ENCODE measurements at regions not wholly inside any gene's neighbourhood (a gene's known extent, or its start where the extent isn't known, plus 50 kb on each side); places are given as distances from the start of the nearest gene placed in this dataset.

DNA sequence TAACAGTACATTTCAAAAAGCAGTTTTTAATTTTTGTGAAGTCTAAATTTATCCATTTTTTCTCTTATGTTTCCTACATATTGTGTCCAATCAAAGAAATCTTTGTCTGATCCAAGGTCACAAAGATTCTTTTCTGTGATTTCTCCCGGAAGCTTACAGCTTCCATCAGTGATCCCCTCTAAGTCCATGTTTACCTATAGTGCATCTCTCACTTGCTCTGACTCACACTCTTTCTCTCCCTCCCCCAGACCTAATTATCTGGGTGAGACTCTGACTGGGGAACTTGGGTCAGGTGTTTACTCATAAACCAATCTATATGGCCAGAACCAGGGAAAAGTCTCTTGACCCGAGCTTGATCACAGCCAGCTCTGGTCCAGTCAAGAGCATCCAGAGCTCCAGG is 224.4 kb downstream of the SPTSSA start:
- H3K4me2 ChIP-seq = no peak overlapping the region
- H3F3A ChIP-seq (ENCODE audit: low read depth) = no peaks in the 10 kb centered on the region
- H4K20me1 ChIP-seq (ENCODE audit: low read depth) = no peaks in the 10 kb centered on the region
- H3K36me3 Mint-ChIP-seq = no peaks in the 10 kb centered on the region
- H3K27ac ChIP-seq = no peak overlapping the region
- H3K9ac ChIP-seq = no peak overlapping the region
- H3K9me3 Mint-ChIP-seq = peaks cover 2% of the 10 kb centered on the region
- H3K79me2 ChIP-seq (ENCODE audit: low read depth) = no peaks in the 10 kb centered on the region
- no peaks in the 10 kb centered on the region for H3K27me3 ChIP-seq
- H3K4me3 Mint-ChIP-seq = no peak overlapping the region
- no peak overlapping the region for H3K27ac Mint-ChIP-seq
- no peaks in the 10 kb centered on the region for H3K4me1 ChIP-seq
- DNase-seq (ENCODE audit: low spot score) = no peak
- H3K27me3 Mint-ChIP-seq (ENCODE audit: insufficient read depth, low read depth) = no peaks in the 10 kb centered on the region
- no peaks in the 10 kb centered on the region for H3K36me3 ChIP-seq
- H3K4me3 ChIP-seq = no peak overlapping the region
- H3K4me1 Mint-ChIP-seq = peaks cover 8% of the 10 kb centered on the region
- TF ChIP-seq EZH2 (IDR thresholded peaks at IDR 0.05) (no peak), EZH2phosphoT487 (IDR thresholded peaks at IDR 0.05) (no peak)
- TF ChIP-seq, protein P1, sequence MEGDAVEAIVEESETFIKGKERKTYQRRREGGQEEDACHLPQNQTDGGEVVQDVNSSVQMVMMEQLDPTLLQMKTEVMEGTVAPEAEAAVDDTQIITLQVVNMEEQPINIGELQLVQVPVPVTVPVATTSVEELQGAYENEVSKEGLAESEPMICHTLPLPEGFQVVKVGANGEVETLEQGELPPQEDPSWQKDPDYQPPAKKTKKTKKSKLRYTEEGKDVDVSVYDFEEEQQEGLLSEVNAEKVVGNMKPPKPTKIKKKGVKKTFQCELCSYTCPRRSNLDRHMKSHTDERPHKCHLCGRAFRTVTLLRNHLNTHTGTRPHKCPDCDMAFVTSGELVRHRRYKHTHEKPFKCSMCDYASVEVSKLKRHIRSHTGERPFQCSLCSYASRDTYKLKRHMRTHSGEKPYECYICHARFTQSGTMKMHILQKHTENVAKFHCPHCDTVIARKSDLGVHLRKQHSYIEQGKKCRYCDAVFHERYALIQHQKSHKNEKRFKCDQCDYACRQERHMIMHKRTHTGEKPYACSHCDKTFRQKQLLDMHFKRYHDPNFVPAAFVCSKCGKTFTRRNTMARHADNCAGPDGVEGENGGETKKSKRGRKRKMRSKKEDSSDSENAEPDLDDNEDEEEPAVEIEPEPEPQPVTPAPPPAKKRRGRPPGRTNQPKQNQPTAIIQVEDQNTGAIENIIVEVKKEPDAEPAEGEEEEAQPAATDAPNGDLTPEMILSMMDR (IDR thresholded peaks at IDR 0.05) = no peak
- no peak overlapping the region for H2AFZ ChIP-seq (replicated peaks)
- no peaks in the 10 kb centered on the region for H3K9me3 ChIP-seq (ENCODE audit: low read depth)

DNA sequence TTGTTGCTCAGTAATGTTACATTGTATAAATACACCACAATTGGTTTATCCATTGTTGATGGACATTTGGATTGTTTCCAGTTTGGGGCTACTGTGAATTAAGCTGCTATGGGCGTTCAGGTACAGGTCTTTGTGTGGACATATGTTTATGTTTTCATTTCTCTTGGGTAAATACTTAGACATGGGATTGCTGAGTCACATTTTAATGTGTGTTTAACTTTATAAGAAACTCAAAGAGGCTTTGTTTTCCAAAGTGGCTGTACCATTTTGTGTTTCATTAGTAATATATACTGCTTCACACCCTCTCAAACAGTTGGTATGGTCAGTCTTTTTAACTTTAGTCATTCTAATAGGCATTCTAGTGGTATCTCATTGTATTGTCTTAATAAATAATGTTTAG is 225.0 kb downstream of the SPTSSA start:
- Histone ChIP-seq H4K20me1 (ENCODE audit: low read depth) (no peaks in the 10 kb centered on the region), H3F3A (ENCODE audit: low read depth) (no peaks in the 10 kb centered on the region), H3K9me3 (ENCODE audit: low read depth) (no peaks in the 10 kb centered on the region), H2AFZ (replicated peaks) (no peak overlapping the region), H3K27ac (no peak overlapping the region), H3K4me1 (no peaks in the 10 kb centered on the region), H3K79me2 (ENCODE audit: low read depth) (no peaks in the 10 kb centered on the region), H3K4me2 (no peak overlapping the region), H3K9ac (no peak overlapping the region), H3K27me3 (no peaks in the 10 kb centered on the region), H3K4me3 (no peak overlapping the region), H3K36me3 (no peaks in the 10 kb centered on the region)
- no peak for TF ChIP-seq EZH2phosphoT487 (IDR thresholded peaks at IDR 0.05)
- TF ChIP-seq, protein P1 (IDR thresholded peaks at IDR 0.05) = no peak
- no peak for TF ChIP-seq EZH2 (IDR thresholded peaks at IDR 0.05)
- no peak for DNase-seq (ENCODE audit: low spot score)
- Mint-ChIP-seq H3K9me3 (peaks cover 2% of the 10 kb centered on the region), H3K36me3 (no peaks in the 10 kb centered on the region), H3K4me1 (peaks cover 8% of the 10 kb centered on the region), H3K27me3 (ENCODE audit: insufficient read depth, low read depth) (no peaks in the 10 kb centered on the region), H3K4me3 (no peak overlapping the region), H3K27ac (no peak overlapping the region)

DNA sequence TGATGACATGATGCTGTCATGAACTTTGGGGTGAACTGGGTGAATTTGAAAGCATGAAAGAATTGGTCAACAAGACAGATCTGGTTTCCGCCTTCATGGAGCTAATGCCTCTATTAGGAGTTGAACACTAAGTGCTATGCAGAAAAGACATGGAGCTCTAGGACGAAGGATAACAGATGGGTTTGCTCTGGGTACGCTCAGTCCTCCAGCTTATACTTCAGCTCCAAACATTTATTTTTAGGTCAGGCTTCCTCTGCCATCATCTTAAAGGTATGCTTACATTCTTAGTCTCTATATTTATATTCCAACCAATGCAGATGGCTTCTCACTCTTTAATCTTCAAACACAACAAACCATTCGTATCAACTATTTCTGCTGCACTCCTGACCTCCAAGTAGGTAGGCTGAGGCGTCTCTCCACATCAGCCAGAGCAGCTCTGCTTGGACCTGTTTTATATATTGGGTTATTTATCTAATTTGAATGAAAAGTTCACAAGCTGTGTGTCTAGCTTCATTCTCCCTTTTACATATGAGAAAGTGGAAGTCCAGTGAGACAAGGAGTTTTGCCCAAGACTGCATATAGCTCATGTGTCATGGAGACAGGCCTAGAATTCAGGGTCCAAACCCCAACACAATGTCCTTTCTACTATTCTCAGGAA is 226.3 kb downstream of the SPTSSA start:
- Histone ChIP-seq H3F3A (ENCODE audit: low read depth) (no peaks in the 10 kb centered on the region), H3K27me3 (no peaks in the 10 kb centered on the region), H3K9ac (no peak overlapping the region), H3K9me3 (ENCODE audit: low read depth) (no peaks in the 10 kb centered on the region), H2AFZ (replicated peaks) (no peak overlapping the region), H4K20me1 (ENCODE audit: low read depth) (no peaks in the 10 kb centered on the region), H3K4me1 (no peaks in the 10 kb centered on the region), H3K4me2 (no peak overlapping the region), H3K4me3 (no peak overlapping the region), H3K36me3 (no peaks in the 10 kb centered on the region), H3K79me2 (ENCODE audit: low read depth) (no peaks in the 10 kb centered on the region), H3K27ac (no peak overlapping the region)
- Mint-ChIP-seq H3K27me3 (ENCODE audit: insufficient read depth, low read depth) (no peaks in the 10 kb centered on the region), H3K9me3 (peaks cover 2% of the 10 kb centered on the region), H3K4me3 (no peak overlapping the region), H3K36me3 (no peaks in the 10 kb centered on the region), H3K27ac (no peak overlapping the region), H3K4me1 (peaks cover 8% of the 10 kb centered on the region)
- TF ChIP-seq EZH2phosphoT487 (IDR thresholded peaks at IDR 0.05) = no peak
- TF ChIP-seq EZH2 (IDR thresholded peaks at IDR 0.05) = no peak
- TF ChIP-seq, protein P1 (IDR thresholded peaks at IDR 0.05) = no peak
- DNase-seq (ENCODE audit: low spot score) = no peak
